Effector memory CD8-positive, alpha-beta T cell (primary cell): ENCODE measurements at regions not wholly inside any gene's neighbourhood (a gene's known extent, or its start where the extent isn't known, plus 50 kb on each side); places are given as distances from the start of the nearest gene placed in this dataset.

Experiments used
- ATAC-seq: fragments of 150-1000 bp; cut with Tn5 transposase; replicated peaks from 2 replicates; pipeline ENCODE4 v1.10.0; 2021; ENCODE audit warnings: mild to moderate bottlenecking, moderate library complexity
- DNase-seq, 3 experiments: peaks; one replicate each; pipeline ENCODE4 v3.0.0; 2021
- H3K27ac Mint-ChIP-seq, 2 donors: one replicate each; pipeline ENCODE4 v1.8.0; 2022; ENCODE audit warnings: mild to moderate bottlenecking in 2 of 2, mixed read lengths in 2 of 2, moderate library complexity in 2 of 2
- H3K27me3 Mint-ChIP-seq, 2 donors: one replicate each; pipeline ENCODE4 v1.8.0; 2022; ENCODE audit warnings: mixed read lengths in 2 of 2
- H3K36me3 Mint-ChIP-seq: one replicate; pipeline ENCODE4 v1.8.0; 2022; ENCODE audit warnings: mild to moderate bottlenecking, moderate library complexity, mixed read lengths; ENCODE audit not compliant: insufficient read depth
- H3K4me1 Mint-ChIP-seq, 2 donors: one replicate each; pipeline ENCODE4 v1.8.0; 2022; ENCODE audit warnings: low read depth in 2 of 2, mixed read lengths in 2 of 2
- H3K4me3 Mint-ChIP-seq, 2 donors: one replicate each; pipeline ENCODE4 v1.8.0; 2022; ENCODE audit warnings: mild to moderate bottlenecking in 2 of 2, mixed read lengths in 2 of 2, moderate library complexity in 2 of 2
- H3K9me3 Mint-ChIP-seq, 2 donors: one replicate each; pipeline ENCODE4 v1.8.0; 2022; ENCODE audit warnings: mixed read lengths in 2 of 2

DNA sequence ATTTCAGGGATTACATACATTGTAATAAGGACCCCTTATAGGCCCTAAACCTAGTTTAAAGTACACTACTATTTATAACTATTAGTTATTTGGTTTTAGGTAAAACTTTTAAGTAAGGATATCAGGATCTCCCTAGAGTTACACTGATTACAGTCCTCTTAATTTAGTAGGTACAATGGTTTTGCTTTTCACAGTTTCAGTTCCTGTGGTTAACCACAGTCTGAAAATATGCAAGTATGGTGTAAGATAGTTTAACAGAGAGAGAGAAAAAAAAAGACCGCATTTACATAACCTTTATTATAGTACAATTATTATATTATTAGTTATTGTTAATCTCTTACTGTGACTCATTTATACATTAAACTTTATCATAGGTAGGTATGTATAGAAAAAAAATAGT, 725.3 kb upstream of the PTPRD start:
- no peak overlapping the region for H3K27ac Mint-ChIP-seq
- DNase-seq (no peak), ATAC-seq (no peak)
- H3K4me3 Mint-ChIP-seq, result no peak overlapping the region
- peaks cover 5 to 13% of the 10 kb centered on the region in 2 donors for H3K9me3 Mint-ChIP-seq
- no peaks in the 10 kb centered on the region for H3K4me1 Mint-ChIP-seq
- no peaks in the 10 kb centered on the region for H3K36me3 Mint-ChIP-seq
- H3K27me3 Mint-ChIP-seq, result no peaks in the 10 kb centered on the region

GRCh38 chr9:11340654-11341053, 727.9 kb upstream of the PTPRD start:
- Mint-ChIP-seq H3K4me1 (no peaks in the 10 kb centered on the region), H3K27ac (no peak overlapping the region), H3K9me3 (peaks cover 5 to 13% of the 10 kb centered on the region in 2 donors), H3K27me3 (no peaks in the 10 kb centered on the region), H3K36me3 (no peaks in the 10 kb centered on the region), H3K4me3 (no peak overlapping the region)
- DNase-seq (no peak), ATAC-seq (no peak)

DNA sequence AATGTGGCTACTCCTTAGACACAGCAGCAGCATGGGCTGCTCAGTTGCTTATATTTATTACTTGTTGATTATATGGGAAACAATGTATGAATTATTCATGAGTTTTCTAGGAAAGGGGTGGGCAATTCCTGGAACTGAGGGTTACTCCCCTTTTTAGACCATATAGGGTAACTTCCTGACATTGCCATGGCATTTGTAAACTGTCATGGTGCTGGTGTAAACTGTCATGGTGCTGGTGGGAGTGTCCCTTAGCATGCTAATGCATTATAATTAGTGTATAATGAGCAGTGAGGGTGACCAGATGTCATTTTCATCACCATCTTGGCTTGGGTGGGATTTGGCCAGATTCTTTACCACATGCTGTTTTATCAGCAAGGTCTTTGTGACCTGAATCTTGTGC, 734.6 kb upstream of the PTPRD start:
- no peak overlapping the region for H3K27ac Mint-ChIP-seq
- DNase-seq (no peak), ATAC-seq (no peak)
- peaks cover 5 to 21% of the 10 kb centered on the region in 2 donors for H3K9me3 Mint-ChIP-seq
- no peaks in the 10 kb centered on the region for H3K27me3 Mint-ChIP-seq
- H3K36me3 Mint-ChIP-seq, result no peaks in the 10 kb centered on the region
- H3K4me3 Mint-ChIP-seq, result no peak overlapping the region
- H3K4me1 Mint-ChIP-seq, result no peaks in the 10 kb centered on the region

DNA sequence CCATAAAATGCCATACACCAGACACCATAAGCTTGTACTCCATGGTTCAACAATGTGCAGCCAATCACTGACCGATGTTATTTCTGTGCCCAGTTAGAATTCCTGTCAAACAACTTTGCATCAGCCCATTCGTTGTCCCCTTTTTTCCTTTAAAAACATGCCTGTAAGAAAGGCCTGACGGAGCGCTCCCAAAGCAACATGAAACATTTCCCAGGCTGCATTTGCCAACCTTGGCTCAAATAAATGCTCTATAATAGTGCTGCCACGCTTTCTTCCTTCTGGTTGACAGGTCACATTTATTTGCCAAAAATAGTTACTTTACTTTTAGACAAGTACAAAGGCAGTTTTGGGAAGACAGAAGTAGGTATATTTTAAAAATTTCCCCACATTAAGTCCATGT, 735.6 kb upstream of the PTPRD start:
- Mint-ChIP-seq H3K9me3 (peaks cover 8 to 21% of the 10 kb centered on the region in 2 donors), H3K27ac (no peak overlapping the region), H3K4me3 (no peak overlapping the region)

GRCh38 chr9:11349187-11349586, 736.4 kb upstream of the PTPRD start:
- no peaks in the 10 kb centered on the region for H3K36me3 Mint-ChIP-seq
- no peaks in the 10 kb centered on the region for H3K27me3 Mint-ChIP-seq
- DNase-seq, result no peak
- no peaks in the 10 kb centered on the region for H3K4me1 Mint-ChIP-seq
- ATAC-seq, result no peak
- H3K4me3 Mint-ChIP-seq, result no peak overlapping the region
- peaks cover 9 to 21% of the 10 kb centered on the region in 2 donors for H3K9me3 Mint-ChIP-seq
- no peak overlapping the region for H3K27ac Mint-ChIP-seq

More for the DNA sequence above, 735.6 kb upstream of the PTPRD start:
- H3K36me3 Mint-ChIP-seq, result no peaks in the 10 kb centered on the region
- DNase-seq (no peak), ATAC-seq (no peak)
- no peaks in the 10 kb centered on the region for H3K4me1 Mint-ChIP-seq
- H3K27me3 Mint-ChIP-seq, result no peaks in the 10 kb centered on the region

DNA sequence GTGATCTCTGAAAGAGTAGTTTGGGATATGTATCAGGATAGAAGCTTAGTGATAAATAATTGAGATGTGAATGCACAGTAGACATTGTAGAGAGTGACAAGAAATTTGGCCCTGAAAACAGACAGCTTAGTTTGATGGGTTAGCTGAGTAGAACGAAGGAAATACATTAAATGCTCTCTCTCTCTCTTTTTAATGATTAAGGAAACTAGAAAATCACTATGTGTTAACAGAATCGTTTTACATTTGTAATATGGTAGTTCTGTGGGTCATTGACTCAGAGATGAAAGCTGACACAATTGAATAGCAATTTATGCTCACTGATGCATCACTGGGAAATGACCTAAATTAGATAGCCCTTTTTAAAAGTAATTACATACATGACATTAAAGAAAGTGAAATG, 739.8 kb upstream of the PTPRD start:
- DNase-seq, result no peak
- Mint-ChIP-seq H3K27me3 (no peaks in the 10 kb centered on the region), H3K36me3 (no peaks in the 10 kb centered on the region), H3K9me3 (peaks cover 9 to 21% of the 10 kb centered on the region in 2 donors), H3K4me1 (no peaks in the 10 kb centered on the region), H3K4me3 (no peak overlapping the region), H3K27ac (no peak overlapping the region)
- ATAC-seq, result no peak

DNA sequence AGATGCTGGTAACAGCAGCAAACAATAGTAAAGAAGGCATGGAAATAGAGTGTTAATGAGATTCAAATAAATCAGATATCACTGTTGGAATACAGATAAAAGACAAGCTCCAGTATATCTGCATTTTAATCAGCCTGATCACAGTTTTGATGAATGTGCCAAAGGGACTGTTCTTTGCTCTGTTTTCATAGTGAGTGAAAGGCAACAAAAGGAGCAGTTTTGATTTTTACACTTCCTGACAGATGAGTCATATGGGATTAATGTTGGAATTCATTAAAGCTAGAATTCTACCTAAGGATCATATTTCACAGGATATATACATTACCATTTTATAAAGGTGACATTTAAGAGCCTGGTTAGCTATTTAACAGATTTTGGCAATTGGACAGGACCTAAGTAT, 743.3 kb upstream of the PTPRD start:
- DNase-seq, result no peak
- no peaks in the 10 kb centered on the region for H3K27me3 Mint-ChIP-seq
- no peak for ATAC-seq
- no peak overlapping the region for H3K4me3 Mint-ChIP-seq
- no peaks in the 10 kb centered on the region for H3K4me1 Mint-ChIP-seq
- H3K27ac Mint-ChIP-seq, result no peak overlapping the region
- peaks cover 5 to 9% of the 10 kb centered on the region in 2 donors for H3K9me3 Mint-ChIP-seq
- H3K36me3 Mint-ChIP-seq, result no peaks in the 10 kb centered on the region

GRCh38 chr9:11366585-11367129, 753.9 kb upstream of the PTPRD start:
- Mint-ChIP-seq H3K27me3 (no peaks in the 10 kb centered on the region), H3K4me1 (no peaks in the 10 kb centered on the region), H3K36me3 (no peaks in the 10 kb centered on the region), H3K4me3 (no peak overlapping the region), H3K27ac (no peak overlapping the region), H3K9me3 (peaks cover 5 to 7% of the 10 kb centered on the region in 2 donors)
- no peak for ATAC-seq
- no peak for DNase-seq

GRCh38 chr9:11374926-11375325, 762.1 kb upstream of the PTPRD start:
- peaks cover 3% of the 10 kb centered on the region for H3K36me3 Mint-ChIP-seq
- DNase-seq, result no peak
- H3K9me3 Mint-ChIP-seq, result peaks cover 4 to 23% of the 10 kb centered on the region in 2 donors
- no peaks in the 10 kb centered on the region for H3K4me1 Mint-ChIP-seq
- no peak overlapping the region for H3K27ac Mint-ChIP-seq
- ATAC-seq, result no peak
- no peak overlapping the region for H3K4me3 Mint-ChIP-seq
- H3K27me3 Mint-ChIP-seq, result no peaks in the 10 kb centered on the region

GRCh38 chr9:11402621-11403020, 789.8 kb upstream of the PTPRD start:
- no peaks in the 10 kb centered on the region for H3K27me3 Mint-ChIP-seq
- H3K4me1 Mint-ChIP-seq, result no peaks in the 10 kb centered on the region
- H3K9me3 Mint-ChIP-seq, result peaks cover 12 to 23% of the 10 kb centered on the region in 2 donors
- H3K4me3 Mint-ChIP-seq, result no peak overlapping the region
- DNase-seq, result no peak
- H3K36me3 Mint-ChIP-seq, result no peaks in the 10 kb centered on the region
- no peak for ATAC-seq
- H3K27ac Mint-ChIP-seq, result no peak overlapping the region

GRCh38 chr9:11414241-11414640, 801.4 kb upstream of the PTPRD start:
- DNase-seq (no peak), ATAC-seq (no peak)
- no peaks in the 10 kb centered on the region for H3K36me3 Mint-ChIP-seq
- H3K4me3 Mint-ChIP-seq, result no peak overlapping the region
- no peaks in the 10 kb centered on the region for H3K27me3 Mint-ChIP-seq
- no peaks in the 10 kb centered on the region for H3K4me1 Mint-ChIP-seq
- H3K9me3 Mint-ChIP-seq, result peaks cover 0 to 2% of the 10 kb centered on the region in 2 donors
- no peak overlapping the region for H3K27ac Mint-ChIP-seq

GRCh38 chr9:11417782-11418181, 805.0 kb upstream of the PTPRD start:
- H3K4me3 Mint-ChIP-seq, result no peak overlapping the region
- H3K9me3 Mint-ChIP-seq, result peaks cover under 1 to 5% of the 10 kb centered on the region in 2 donors
- ATAC-seq, result no peak
- no peak overlapping the region for H3K27ac Mint-ChIP-seq
- H3K27me3 Mint-ChIP-seq, result no peaks in the 10 kb centered on the region
- no peaks in the 10 kb centered on the region for H3K4me1 Mint-ChIP-seq
- no peaks in the 10 kb centered on the region for H3K36me3 Mint-ChIP-seq
- no peak for DNase-seq

DNA sequence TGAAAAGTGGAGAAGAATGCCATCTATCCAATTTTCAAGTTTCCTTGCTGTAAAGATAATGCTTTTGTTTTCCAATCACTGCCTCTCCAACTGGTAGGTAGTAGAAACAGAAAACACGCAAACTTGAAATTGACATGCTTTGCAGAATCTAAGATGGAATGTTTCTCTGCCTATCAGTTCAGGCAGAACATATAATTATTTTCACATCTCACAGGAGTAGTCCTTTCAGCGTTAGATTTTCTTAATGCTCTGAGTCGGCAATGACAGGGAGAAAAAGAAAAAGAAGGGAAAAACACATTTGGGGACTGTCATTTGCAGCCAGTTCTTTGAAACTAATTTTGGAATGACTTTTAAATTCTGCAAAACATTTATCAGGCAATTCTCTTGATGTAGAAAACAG, 818.7 kb upstream of the PTPRD start:
- no peaks in the 10 kb centered on the region for H3K36me3 Mint-ChIP-seq
- H3K9me3 Mint-ChIP-seq, result peaks cover 4 to 15% of the 10 kb centered on the region in 2 donors
- no peaks in the 10 kb centered on the region for H3K27me3 Mint-ChIP-seq
- no peak overlapping the region for H3K4me3 Mint-ChIP-seq
- DNase-seq (no peak), ATAC-seq (no peak)
- no peaks in the 10 kb centered on the region for H3K4me1 Mint-ChIP-seq
- H3K27ac Mint-ChIP-seq, result no peak overlapping the region

DNA sequence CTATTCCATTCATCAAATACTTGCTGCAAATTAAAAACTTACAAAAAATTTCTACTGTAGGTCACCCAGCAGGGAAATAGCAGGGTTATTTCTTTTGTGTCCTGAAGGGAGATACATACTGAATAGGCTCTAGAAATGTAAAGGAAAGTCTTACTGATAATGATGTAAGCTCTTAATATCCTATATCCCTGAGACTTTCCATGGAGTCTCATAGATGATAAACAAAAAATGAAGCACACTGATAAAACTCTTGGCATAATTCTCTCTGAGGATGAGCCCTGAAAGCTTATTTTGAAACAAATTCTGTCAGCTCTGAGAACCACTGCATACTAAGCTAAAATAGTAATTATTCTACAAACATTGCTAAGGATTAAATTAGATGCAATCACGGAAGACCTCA, 819.6 kb upstream of the PTPRD start:
- H3K27ac Mint-ChIP-seq, result no peak overlapping the region
- no peaks in the 10 kb centered on the region for H3K36me3 Mint-ChIP-seq
- no peak overlapping the region for H3K4me3 Mint-ChIP-seq
- no peaks in the 10 kb centered on the region for H3K4me1 Mint-ChIP-seq
- no peak for DNase-seq
- H3K9me3 Mint-ChIP-seq, result peaks cover 4 to 12% of the 10 kb centered on the region in 2 donors
- H3K27me3 Mint-ChIP-seq, result no peaks in the 10 kb centered on the region
- no peak for ATAC-seq

DNA sequence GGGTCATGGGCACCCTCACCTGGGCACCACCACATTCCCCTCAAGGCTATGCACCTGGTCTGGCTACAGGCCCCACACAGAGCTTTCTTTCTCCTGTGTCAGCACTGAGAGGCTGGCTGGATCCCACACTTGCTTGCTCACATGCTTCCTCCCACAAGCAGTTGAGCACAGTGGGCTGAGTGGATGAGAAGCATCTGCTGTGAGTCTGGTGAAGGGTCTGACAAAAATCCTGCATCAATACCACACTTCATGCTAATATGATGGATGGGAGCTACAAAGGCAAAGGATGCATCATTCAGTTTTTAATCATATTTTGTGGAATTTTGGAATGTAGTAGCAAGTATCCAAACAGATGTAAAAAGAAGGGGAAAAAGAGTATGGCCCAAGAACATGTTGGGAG, 830.8 kb upstream of the PTPRD start:
- no peak for ATAC-seq
- Mint-ChIP-seq H3K27ac (no peak overlapping the region), H3K9me3 (peaks cover 6 to 42% of the 10 kb centered on the region in 2 donors), H3K36me3 (no peaks in the 10 kb centered on the region), H3K4me3 (no peak overlapping the region), H3K4me1 (no peaks in the 10 kb centered on the region), H3K27me3 (no peaks in the 10 kb centered on the region)
- DNase-seq, result no peak
